ENCODE measurements at regions not wholly inside any gene's neighbourhood (a gene's known extent, or its start where the extent isn't known, plus 50 kb on each side); places are given as distances from the start of the nearest gene placed in this dataset.
"Not testable (repeated sequence)": the region's sequence is repeated elsewhere in the genome, so short reads cannot be mapped to it uniquely, and the experiment has no call there.

- intact Hi-C loops (cut with DNase I): no loop called here
- no peak for DNase-seq
Measured at GRCh38 chr3:115204475-115204874, 57.4 kb upstream of the ZBTB20 start.

- no peak for DNase-seq
- intact Hi-C loops (cut with DNase I): no loop called here
Measured at GRCh38 chr3:115208066-115208750, 61.1 kb upstream of the ZBTB20 start.

GRCh38 chr3:115211810-115212492, 64.9 kb upstream of the ZBTB20 start:
- intact Hi-C loops (cut with DNase I): no loop called here
- DNase-seq: no peak

GRCh38 chr3:115212615-115213014, 65.5 kb upstream of the ZBTB20 start:
- intact Hi-C loops (cut with DNase I): no loop called here
- DNase-seq: no peak

GRCh38 chr3:115213052-115213451, 66.0 kb upstream of the ZBTB20 start:
- DNase-seq; intact Hi-C loops (cut with DNase I): not testable (repeated sequence)

- DNase-seq: no peak
- intact Hi-C loops (cut with DNase I): loop anchor here (5.0 kb wide), 1 partner anchor 475 kb away; no protein-coding TSS in a partner anchor
Measured at GRCh38 chr3:115217292-115217677, 70.2 kb upstream of the ZBTB20 start.

GRCh38 chr3:115217678-115218451, 70.8 kb upstream of the ZBTB20 start:
- intact Hi-C loops (cut with DNase I): loop anchor here (5.0 kb wide), 1 partner anchor 474 kb away; no protein-coding TSS in a partner anchor

GRCh38 chr3:115218859-115219258, 71.8 kb upstream of the ZBTB20 start:
- intact Hi-C loops (cut with DNase I): loop anchor here (5.0 kb wide), 1 partner anchor 473 kb away; no protein-coding TSS in a partner anchor
- no peak for DNase-seq

More at GRCh38 chr3:115217678-115218451, 70.8 kb upstream of the ZBTB20 start:
- DNase-seq: peak in 26 of 42 donors; percentile 9 to 69 (median 34)

GRCh38 chr3:115224687-115225086, 77.6 kb upstream of the ZBTB20 start:
- DNase-seq: no peak
- intact Hi-C loops (cut with DNase I): no loop called here

- DNase-seq: no peak
- intact Hi-C loops (cut with DNase I): no loop called here
Measured at GRCh38 chr3:115226844-115227445, 79.9 kb upstream of the ZBTB20 start.

GRCh38 chr3:115227461-115227860, 80.4 kb upstream of the ZBTB20 start:
- no peak for DNase-seq
- intact Hi-C loops (cut with DNase I): no loop called here

- no peak for DNase-seq
- intact Hi-C loops (cut with DNase I): no loop called here
Measured at GRCh38 chr3:115228266-115228665, 81.2 kb upstream of the ZBTB20 start.

GRCh38 chr3:115232167-115232566, 85.1 kb upstream of the ZBTB20 start:
- intact Hi-C loops (cut with DNase I): loop anchor here (10.0 kb wide), 1 partner anchor 553 kb away; no protein-coding TSS in a partner anchor
- DNase-seq: no peak

GRCh38 chr3:115233021-115233420, 85.9 kb upstream of the ZBTB20 start:
- DNase-seq: no peak
- intact Hi-C loops (cut with DNase I): loop anchor here (10.0 kb wide), 1 partner anchor 552 kb away; no protein-coding TSS in a partner anchor

- intact Hi-C loops (cut with DNase I): loop anchor here (10.0 kb wide), 1 partner anchor 548 kb away; no protein-coding TSS in a partner anchor
- DNase-seq: no peak
Measured at GRCh38 chr3:115236496-115236895, 89.4 kb upstream of the ZBTB20 start.

GRCh38 chr3:115239717-115240116, 92.6 kb upstream of the ZBTB20 start:
- DNase-seq: peak; percentile 45 to 95 (median 76)
- intact Hi-C loops (cut with DNase I): loop anchor here (10.0 kb wide), 1 partner anchor 545 kb away; no protein-coding TSS in a partner anchor

- intact Hi-C loops (cut with DNase I): no loop called here
- DNase-seq: no peak
Measured at GRCh38 chr3:115244350-115244749, 97.3 kb upstream of the ZBTB20 start.

- DNase-seq: no peak
- intact Hi-C loops (cut with DNase I): no loop called here
Measured at GRCh38 chr3:115245438-115245837, 98.3 kb upstream of the ZBTB20 start.

GRCh38 chr3:115245899-115246298, 98.8 kb upstream of the ZBTB20 start:
- DNase-seq: no peak
- intact Hi-C loops (cut with DNase I): no loop called here
